Epidermal melanocyte (primary cell): ENCODE measurements at regions not wholly inside any gene's neighbourhood (a gene's known extent, or its start where the extent isn't known, plus 50 kb on each side); places are given as distances from the start of the nearest gene placed in this dataset.

Source experiments
- DNase-seq: peaks from one replicate; pipeline ENCODE4 v3.0.0; 2011; ENCODE audit warnings: low spot score; ENCODE audit not compliant: insufficient read length

- no peak for DNase-seq
Measured at GRCh38 chr19:31930401-31930800, 415.0 kb upstream of the ZNF507 start.

- DNase-seq: no peak
Measured at GRCh38 chr19:31937983-31938382, 407.4 kb upstream of the ZNF507 start.

GRCh38 chr19:31938675-31939074 is 406.7 kb upstream of the ZNF507 start:
- DNase-seq: no peak

GRCh38 chr19:31940396-31940795 is 405.0 kb upstream of the ZNF507 start:
- DNase-seq: no peak

- no peak for DNase-seq
Measured at GRCh38 chr19:31943191-31943661, 402.2 kb upstream of the ZNF507 start.

- DNase-seq: no peak
Measured at GRCh38 chr19:31943778-31944177, 401.6 kb upstream of the ZNF507 start.

- no peak for DNase-seq
Measured at GRCh38 chr19:31944326-31944725, 401.1 kb upstream of the ZNF507 start.

GRCh38 chr19:31946491-31946890 is 398.9 kb upstream of the ZNF507 start:
- DNase-seq: no peak

GRCh38 chr19:31947436-31948115 is 397.8 kb upstream of the ZNF507 start:
- DNase-seq: no peak

GRCh38 chr19:31952693-31953092 is 392.7 kb upstream of the ZNF507 start:
- DNase-seq: no peak

- no peak for DNase-seq
Measured at GRCh38 chr19:31955061-31955460, 390.3 kb upstream of the ZNF507 start.

- no peak for DNase-seq
Measured at GRCh38 chr19:31955884-31956283, 389.5 kb upstream of the ZNF507 start.

GRCh38 chr19:31956771-31957392 is 388.5 kb upstream of the ZNF507 start:
- DNase-seq: no peak

GRCh38 chr19:31957711-31958110 is 387.7 kb upstream of the ZNF507 start:
- DNase-seq: no peak

- DNase-seq: no peak
Measured at GRCh38 chr19:31959527-31960018, 385.8 kb upstream of the ZNF507 start.

GRCh38 chr19:31960474-31960873 is 384.9 kb upstream of the ZNF507 start:
- no peak for DNase-seq

GRCh38 chr19:31961191-31961590 is 384.2 kb upstream of the ZNF507 start:
- DNase-seq: no peak

GRCh38 chr19:31961667-31962066 is 383.7 kb upstream of the ZNF507 start:
- DNase-seq: no peak

- DNase-seq: no peak
Measured at GRCh38 chr19:31962561-31962996, 382.8 kb upstream of the ZNF507 start.

- no peak for DNase-seq
Measured at GRCh38 chr19:31963746-31964145, 381.7 kb upstream of the ZNF507 start.

GRCh38 chr19:31969016-31969415 is 376.4 kb upstream of the ZNF507 start:
- no peak for DNase-seq

- no peak for DNase-seq
Measured at GRCh38 chr19:31970027-31970461, 375.4 kb upstream of the ZNF507 start.

- DNase-seq: no peak
Measured at GRCh38 chr19:31974290-31974689, 371.1 kb upstream of the ZNF507 start.
